C4-2B (cell line): ENCODE measurements at regions not wholly inside any gene's neighbourhood (a gene's known extent, or its start where the extent isn't known, plus 50 kb on each side); places are given as distances from the start of the nearest gene placed in this dataset.

Experiments used
- CTCF ChIP-seq: fragments of 450-650 bp; conservative IDR thresholded peaks from 2 replicates; pipeline ENCODE4 v1.5.1; 2017; ENCODE audit warnings: mild to moderate bottlenecking
- ZFX ChIP-seq: fragments of 450-650 bp; IDR thresholded peaks from 2 replicates; pipeline ENCODE4 v1.6.1; 2017

GRCh38 chrX:69287095-69287494 is 121.8 kb upstream of the PJA1 start:
- TF ChIP-seq CTCF (no peak), ZFX (no peak)
